Lower leg skin (tissue), 4 donors: ENCODE measurements at regions not wholly inside any gene's neighbourhood (a gene's known extent, or its start where the extent isn't known, plus 50 kb on each side); places are given as distances from the start of the nearest gene placed in this dataset.

Source experiments
- DNase-seq, 2 donors: peaks; one replicate each; pipeline ENCODE4 v3.0.0-alpha.2; 2019; ENCODE audit warnings: low spot score in 2 of 2
- H3K4me3 ChIP-seq: fragments of 200-600 bp; sonication (generic); 2 replicates; pipeline ENCODE4 v1.5.1; 2017; ENCODE audit warnings: mild to moderate bottlenecking, low read depth; ENCODE audit not compliant: poor library complexity, severe bottlenecking
- POLR2A ChIP-seq, 2 donors: fragments of 450-650 bp; IDR thresholded peaks; one replicate each; pipeline ENCODE4 v1.6.1; 2016 to 2017; ENCODE audit warnings: antibody characterized with exemption in 2 of 2, mild to moderate bottlenecking in 1 of 2, moderate library complexity in 1 of 2
- WGBS, 2 donors: methylation state at CpG; one replicate each; pipeline ENCODE4 v1.1.5; 2018; 5-methylcytosine and 5-hydroxymethylcytosine counted together
- intact Hi-C: fragments of 100-400 bp; cut with DNase I; formaldehyde crosslinking; loops from one replicate; pipeline ENCODE4 v1.15.0; 2023; ENCODE audit warnings: low total_unique reads
- TF ChIP-seq, protein P1 (sequence below), 3 donors: fragments of 450-650 bp; IDR thresholded peaks; one replicate each; pipeline ENCODE4 v1.5.1; 2016; ENCODE audit warnings: antibody characterized with exemption in 3 of 3, mild to moderate bottlenecking in 3 of 3, moderate library complexity in 2 of 3

DNA sequence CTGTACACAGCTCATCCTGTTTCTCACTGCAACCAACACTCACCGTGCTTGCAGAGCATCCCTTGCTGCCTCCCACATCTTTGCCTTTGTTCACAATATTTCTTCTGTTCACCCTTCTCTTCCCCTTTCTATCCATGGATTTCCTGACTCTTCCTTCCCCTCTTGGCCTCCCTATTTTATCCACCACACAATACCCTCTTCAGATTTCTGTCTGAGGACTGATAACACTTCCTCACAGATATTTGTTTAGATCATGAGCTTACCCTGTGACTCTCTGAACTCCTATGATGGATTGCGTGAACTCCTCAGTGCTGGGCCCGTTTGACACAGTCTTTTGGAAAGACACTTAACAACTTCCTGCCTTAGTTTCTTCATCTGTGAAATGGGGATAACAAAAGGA lies 62.8 kb upstream of the GPR158 start:
- TF ChIP-seq POLR2A (IDR thresholded peaks at IDR 0.05): no peak
- TF ChIP-seq, protein P1, sequence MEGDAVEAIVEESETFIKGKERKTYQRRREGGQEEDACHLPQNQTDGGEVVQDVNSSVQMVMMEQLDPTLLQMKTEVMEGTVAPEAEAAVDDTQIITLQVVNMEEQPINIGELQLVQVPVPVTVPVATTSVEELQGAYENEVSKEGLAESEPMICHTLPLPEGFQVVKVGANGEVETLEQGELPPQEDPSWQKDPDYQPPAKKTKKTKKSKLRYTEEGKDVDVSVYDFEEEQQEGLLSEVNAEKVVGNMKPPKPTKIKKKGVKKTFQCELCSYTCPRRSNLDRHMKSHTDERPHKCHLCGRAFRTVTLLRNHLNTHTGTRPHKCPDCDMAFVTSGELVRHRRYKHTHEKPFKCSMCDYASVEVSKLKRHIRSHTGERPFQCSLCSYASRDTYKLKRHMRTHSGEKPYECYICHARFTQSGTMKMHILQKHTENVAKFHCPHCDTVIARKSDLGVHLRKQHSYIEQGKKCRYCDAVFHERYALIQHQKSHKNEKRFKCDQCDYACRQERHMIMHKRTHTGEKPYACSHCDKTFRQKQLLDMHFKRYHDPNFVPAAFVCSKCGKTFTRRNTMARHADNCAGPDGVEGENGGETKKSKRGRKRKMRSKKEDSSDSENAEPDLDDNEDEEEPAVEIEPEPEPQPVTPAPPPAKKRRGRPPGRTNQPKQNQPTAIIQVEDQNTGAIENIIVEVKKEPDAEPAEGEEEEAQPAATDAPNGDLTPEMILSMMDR (IDR thresholded peaks at IDR 0.05): no peak
- intact Hi-C loops: no loop called here
- no peak overlapping the region for H3K4me3 ChIP-seq
- DNase-seq: no peak
- 67 to 75% methylated on average over 3 of the region's 3 CpGs for WGBS, 2 donors

DNA sequence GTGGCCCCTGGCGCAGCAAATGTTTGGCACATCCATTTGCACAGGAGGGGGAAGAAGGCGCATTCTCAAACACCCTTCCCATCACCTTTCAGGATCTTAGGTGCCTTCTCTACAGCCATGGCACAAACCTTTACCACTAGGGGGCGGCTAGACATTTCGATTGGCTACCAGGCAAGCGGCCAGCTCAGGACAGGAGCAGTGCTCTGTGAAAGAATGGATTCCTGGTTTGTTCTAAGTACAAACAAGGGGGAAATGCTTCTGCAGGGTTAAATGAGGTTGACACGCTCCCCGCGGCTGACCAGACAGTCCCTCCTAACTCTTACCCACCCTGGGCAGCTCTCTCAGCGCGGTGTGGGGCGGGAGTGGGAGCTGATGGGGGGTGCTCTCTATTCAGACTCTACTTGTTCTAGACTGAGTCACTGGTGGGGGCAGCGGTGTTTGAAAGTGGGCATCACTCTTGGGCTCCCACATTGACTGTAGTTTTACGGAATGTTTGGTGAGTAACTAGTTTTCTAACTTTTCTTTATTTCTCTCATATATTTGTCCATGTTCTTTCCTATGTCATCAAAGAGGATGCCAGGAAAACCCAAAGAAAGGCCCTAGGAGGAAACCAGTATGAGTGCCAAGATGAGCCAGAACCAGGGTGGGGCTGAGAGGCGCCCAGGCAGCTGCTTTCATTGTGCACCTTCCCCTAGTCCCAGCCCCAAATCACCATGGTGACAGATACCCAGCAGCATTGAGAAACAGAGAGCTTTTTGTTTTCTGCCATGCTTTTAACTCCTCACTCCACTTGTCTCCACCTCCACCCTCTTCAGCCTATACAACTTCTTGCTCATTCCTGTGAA lies 61.4 kb upstream of the GPR158 start:
- 22 to 24% methylated on average over 14 of the region's 14 CpGs for WGBS, 2 donors
- TF ChIP-seq, protein P1 (IDR thresholded peaks at IDR 0.05): no peak
- TF ChIP-seq POLR2A (IDR thresholded peaks at IDR 0.05): no peak
- intact Hi-C loops: no loop called here
- peak in 1 of 2 donors; percentile 43 for DNase-seq
- H3K4me3 ChIP-seq: no peak overlapping the region

DNA sequence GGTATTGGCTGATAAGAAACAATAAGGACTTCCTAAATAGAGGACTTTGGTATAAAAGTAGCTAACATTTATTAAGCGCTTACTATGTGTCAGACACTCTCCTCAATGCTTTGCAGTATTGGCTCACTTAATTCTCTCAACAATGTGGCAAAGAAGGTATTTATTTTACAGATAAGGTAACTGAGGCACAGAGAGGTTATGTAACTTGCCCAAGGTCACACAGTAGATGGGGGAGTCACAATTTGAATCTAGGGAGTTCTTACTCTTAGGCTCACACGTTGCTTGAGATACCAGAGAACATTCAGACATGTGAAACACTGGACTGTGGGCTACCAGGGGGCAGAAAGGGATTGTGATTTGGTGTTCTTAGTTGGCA lies 60.8 kb upstream of the GPR158 start:
- intact Hi-C loops: no loop called here
- H3K4me3 ChIP-seq: no peak overlapping the region

DNA sequence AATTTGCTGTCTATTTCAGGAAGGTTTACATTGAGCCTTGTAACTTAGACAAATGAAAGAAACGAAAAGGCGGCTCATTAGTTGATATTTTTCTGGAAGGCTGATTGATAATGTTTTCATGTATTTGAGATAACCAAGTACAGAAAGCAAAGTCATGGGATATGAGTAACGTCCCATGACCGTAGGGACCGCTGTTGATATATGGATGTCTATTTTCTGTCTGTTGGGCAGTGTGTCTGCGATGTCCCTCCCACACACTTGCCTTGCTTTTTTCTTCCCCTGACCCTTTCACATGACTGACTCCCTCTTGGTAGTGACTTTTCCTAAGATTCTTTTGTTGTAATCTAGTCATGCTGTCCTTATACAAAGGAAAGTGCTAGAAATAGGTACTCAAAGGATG lies 57.0 kb upstream of the GPR158 start:
- WGBS, 2 donors: 85 to 91% methylated on average over 6 of the region's 6 CpGs
- no peak for TF ChIP-seq POLR2A (IDR thresholded peaks at IDR 0.05)
- TF ChIP-seq, protein P1 (IDR thresholded peaks at IDR 0.05): no peak
- intact Hi-C loops: no loop called here
- no peak overlapping the region for H3K4me3 ChIP-seq
- no peak for DNase-seq

More for the DNA sequence above, 60.8 kb upstream of the GPR158 start:
- no peak for DNase-seq
- 87 to 92% methylated on average over 2 of the region's 2 CpGs for WGBS, 2 donors
- TF ChIP-seq POLR2A (IDR thresholded peaks at IDR 0.05): no peak
- TF ChIP-seq, protein P1 (IDR thresholded peaks at IDR 0.05): no peak

DNA sequence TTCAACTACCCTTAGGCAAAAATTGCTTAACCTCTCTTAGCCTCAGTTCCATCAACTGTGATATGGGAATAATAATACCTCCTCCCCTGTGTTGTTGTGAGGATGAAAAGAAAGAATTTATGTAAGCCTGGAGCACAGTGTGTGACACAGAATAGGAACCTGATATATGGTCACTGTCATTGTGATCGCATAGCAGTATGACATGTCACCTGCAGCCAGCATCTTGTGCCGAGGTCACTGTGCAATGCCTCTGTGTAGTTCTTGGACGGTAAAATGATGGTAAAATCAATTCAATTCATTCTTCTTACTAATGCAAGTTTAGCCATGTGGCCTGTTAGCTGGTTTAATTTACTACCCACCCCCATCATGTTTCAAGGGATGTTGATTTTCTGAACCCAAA lies 54.6 kb upstream of the GPR158 start:
- intact Hi-C loops: no loop called here
- DNase-seq: no peak
- TF ChIP-seq, protein P1 (IDR thresholded peaks at IDR 0.05): no peak
- no peak for TF ChIP-seq POLR2A (IDR thresholded peaks at IDR 0.05)
- 90 to 92% methylated on average over 3 of the region's 3 CpGs for WGBS, 2 donors
- no peak overlapping the region for H3K4me3 ChIP-seq
